Activated B cell treated with CpG ODN at 0.5 μM for 24 hours (primary cell): ENCODE measurements at regions not wholly inside any gene's neighbourhood (a gene's known extent, or its start where the extent isn't known, plus 50 kb on each side); places are given as distances from the start of the nearest gene placed in this dataset.

Experiments
- ATAC-seq: fragments of 200-7000 bp; cut with Tn5 transposase; one replicate; pipeline ENCODE4 v1.10.0; 2021; ENCODE audit warnings: low read depth, mild to moderate bottlenecking, moderate library complexity
- CTCF ChIA-PET: fragments of 350-600 bp; sonication (Branson Sonifier 250); formaldehyde crosslinking; loops from one replicate; lab custom pipeline; 2021; ENCODE audit warnings: antibody characterized with exemption; lab: Charles Lee
- POLR2A ChIA-PET: fragments of 350-600 bp; sonication (Branson Sonifier 250); formaldehyde crosslinking; loops from one replicate; lab custom pipeline; 2021; ENCODE audit warnings: antibody characterized with exemption; lab: Charles Lee
- DNase-seq: peaks from one replicate; pipeline ENCODE4 v3.0.0; 2022
- H3K27ac Mint-ChIP-seq: one replicate; pipeline ENCODE4 v1.8.0; 2020; ENCODE audit warnings: mixed read lengths
- H3K27me3 Mint-ChIP-seq: one replicate; pipeline ENCODE4 v1.8.0; 2021; ENCODE audit warnings: mixed read lengths
- H3K36me3 Mint-ChIP-seq: one replicate; pipeline ENCODE4 v1.8.0; 2021; ENCODE audit warnings: low read depth, mixed read lengths
- H3K4me1 Mint-ChIP-seq: one replicate; pipeline ENCODE4 v1.8.0; 2021; ENCODE audit warnings: mixed read lengths
- H3K4me3 Mint-ChIP-seq: one replicate; pipeline ENCODE4 v1.8.0; 2020; ENCODE audit warnings: mild to moderate bottlenecking, mixed read lengths
- H3K9me3 Mint-ChIP-seq: one replicate; pipeline ENCODE4 v1.8.0; 2020; ENCODE audit warnings: mixed read lengths
- intact Hi-C: fragments of 100-400 bp; cut with micrococcal nuclease; formaldehyde crosslinking; loops from one replicate; pipeline ENCODE4 v1.15.1; 2024
- TF ChIP-seq, protein P1 (sequence below): fragments of 200-600 bp; IDR thresholded peaks from one replicate; pipeline ENCODE4 v1.8.0; 2022; ENCODE audit warnings: antibody characterized with exemption, mild to moderate bottlenecking

DNA sequence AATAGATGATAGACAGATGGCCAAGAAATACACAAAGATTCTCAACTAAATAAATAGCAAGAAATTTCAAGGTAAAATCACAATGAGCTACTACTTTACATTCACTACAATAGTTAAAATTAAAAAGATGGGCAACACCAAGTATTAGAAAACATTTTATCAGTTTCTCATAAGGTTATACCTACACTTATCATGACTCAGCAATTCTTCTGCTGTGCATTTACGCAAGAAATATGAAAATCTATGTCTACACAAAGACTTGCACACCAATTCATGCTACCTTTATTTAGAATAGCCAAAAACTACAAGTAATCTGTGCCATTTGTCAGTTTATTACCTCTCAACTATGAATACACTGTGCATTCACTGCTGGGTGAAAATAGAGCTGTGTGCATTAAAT, 937.4 kb upstream of the NRXN1 start:
- ChIA-PET CTCF (no interaction called here), POLR2A (no interaction called here)
- no peak for ATAC-seq
- TF ChIP-seq, protein P1, sequence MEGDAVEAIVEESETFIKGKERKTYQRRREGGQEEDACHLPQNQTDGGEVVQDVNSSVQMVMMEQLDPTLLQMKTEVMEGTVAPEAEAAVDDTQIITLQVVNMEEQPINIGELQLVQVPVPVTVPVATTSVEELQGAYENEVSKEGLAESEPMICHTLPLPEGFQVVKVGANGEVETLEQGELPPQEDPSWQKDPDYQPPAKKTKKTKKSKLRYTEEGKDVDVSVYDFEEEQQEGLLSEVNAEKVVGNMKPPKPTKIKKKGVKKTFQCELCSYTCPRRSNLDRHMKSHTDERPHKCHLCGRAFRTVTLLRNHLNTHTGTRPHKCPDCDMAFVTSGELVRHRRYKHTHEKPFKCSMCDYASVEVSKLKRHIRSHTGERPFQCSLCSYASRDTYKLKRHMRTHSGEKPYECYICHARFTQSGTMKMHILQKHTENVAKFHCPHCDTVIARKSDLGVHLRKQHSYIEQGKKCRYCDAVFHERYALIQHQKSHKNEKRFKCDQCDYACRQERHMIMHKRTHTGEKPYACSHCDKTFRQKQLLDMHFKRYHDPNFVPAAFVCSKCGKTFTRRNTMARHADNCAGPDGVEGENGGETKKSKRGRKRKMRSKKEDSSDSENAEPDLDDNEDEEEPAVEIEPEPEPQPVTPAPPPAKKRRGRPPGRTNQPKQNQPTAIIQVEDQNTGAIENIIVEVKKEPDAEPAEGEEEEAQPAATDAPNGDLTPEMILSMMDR = no peak
- Mint-ChIP-seq H3K36me3 (no peaks in the 10 kb centered on the region), H3K4me3 (no peak overlapping the region), H3K9me3 (no peaks in the 10 kb centered on the region), H3K27ac (no peak overlapping the region), H3K27me3 (no peaks in the 10 kb centered on the region), H3K4me1 (no peaks in the 10 kb centered on the region)
- DNase-seq = no peak
- intact Hi-C loops = no loop called here

DNA sequence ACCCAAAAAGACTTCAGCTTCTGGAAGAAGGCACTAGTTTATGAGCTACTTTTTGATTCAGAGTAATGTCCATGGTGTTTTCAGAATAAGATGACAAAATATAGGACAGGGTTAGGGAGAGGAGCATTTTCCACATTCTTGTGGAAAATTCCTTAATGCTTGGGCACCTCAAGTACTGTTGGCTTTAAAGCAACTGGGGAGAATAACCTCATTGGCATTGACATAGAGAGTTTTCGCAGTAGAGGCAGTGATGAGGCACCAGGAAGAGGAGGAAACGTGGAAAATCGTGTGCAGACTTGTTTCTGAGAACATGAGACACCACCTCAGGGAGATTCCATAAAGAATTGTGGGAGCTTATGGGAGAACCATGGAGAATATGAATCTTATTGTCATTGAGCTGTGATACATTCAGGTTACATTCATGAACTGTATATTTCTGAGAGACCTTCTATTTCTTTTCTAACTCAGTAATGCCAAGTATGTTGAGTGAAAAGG, 929.0 kb upstream of the NRXN1 start:
- ChIA-PET CTCF (no interaction called here), POLR2A (no interaction called here)
- Mint-ChIP-seq H3K9me3 (no peaks in the 10 kb centered on the region), H3K27ac (no peak overlapping the region), H3K27me3 (no peaks in the 10 kb centered on the region), H3K4me3 (no peak overlapping the region), H3K4me1 (no peaks in the 10 kb centered on the region), H3K36me3 (no peaks in the 10 kb centered on the region)
- intact Hi-C loops = no loop called here
- TF ChIP-seq, protein P1 = no peak
- DNase-seq = no peak
- no peak for ATAC-seq

DNA sequence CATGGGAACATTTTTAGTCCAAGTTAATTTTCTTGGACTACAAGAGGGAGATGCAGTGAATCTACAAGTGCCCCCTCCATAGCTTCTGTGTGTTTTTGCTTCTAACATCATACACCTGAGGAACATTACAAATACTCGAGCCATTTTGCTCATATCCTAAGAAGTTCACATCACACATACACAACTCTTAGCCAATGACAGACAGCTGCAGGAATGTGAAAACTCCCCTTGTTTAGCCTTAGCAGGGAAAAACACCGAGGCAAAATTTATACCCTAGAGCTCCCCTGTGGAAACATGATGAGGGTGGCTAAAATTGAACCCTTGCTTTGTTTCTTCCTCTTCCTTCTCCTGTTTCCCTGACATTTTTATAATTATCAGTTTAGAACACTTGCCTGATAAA, 928.3 kb upstream of the NRXN1 start:
- ATAC-seq (no peak), DNase-seq (no peak)
- POLR2A ChIA-PET = no interaction called here
- CTCF ChIA-PET = no interaction called here
- Mint-ChIP-seq H3K27me3 (no peaks in the 10 kb centered on the region), H3K4me1 (no peaks in the 10 kb centered on the region), H3K36me3 (no peaks in the 10 kb centered on the region), H3K9me3 (no peaks in the 10 kb centered on the region), H3K27ac (no peak overlapping the region), H3K4me3 (no peak overlapping the region)
- intact Hi-C loops = no loop called here
- TF ChIP-seq, protein P1 = no peak

DNA sequence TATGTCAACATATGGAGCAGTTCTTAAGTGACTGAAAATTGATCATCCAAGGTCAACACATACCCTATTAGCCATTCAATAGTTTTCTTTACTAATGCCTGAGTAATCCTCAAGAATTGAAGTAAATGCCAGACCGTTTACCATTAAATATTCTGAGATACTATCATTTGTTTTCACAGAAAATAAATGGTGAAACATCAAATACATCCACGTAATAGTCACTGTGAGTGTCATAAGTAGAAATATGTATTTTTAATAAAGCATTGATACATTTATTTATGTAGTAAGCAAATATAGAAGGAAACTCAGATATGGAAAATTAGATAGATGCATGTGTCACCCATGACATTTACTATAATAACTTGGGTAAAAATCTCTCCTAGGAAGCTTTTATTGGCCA, 927.8 kb upstream of the NRXN1 start:
- DNase-seq (no peak), ATAC-seq (no peak)
- Mint-ChIP-seq H3K4me3 (no peak overlapping the region), H3K27me3 (no peaks in the 10 kb centered on the region), H3K9me3 (no peaks in the 10 kb centered on the region), H3K36me3 (no peaks in the 10 kb centered on the region), H3K27ac (no peak overlapping the region), H3K4me1 (no peaks in the 10 kb centered on the region)
- intact Hi-C loops = no loop called here
- ChIA-PET CTCF (no interaction called here), POLR2A (no interaction called here)
- TF ChIP-seq, protein P1 = no peak

DNA sequence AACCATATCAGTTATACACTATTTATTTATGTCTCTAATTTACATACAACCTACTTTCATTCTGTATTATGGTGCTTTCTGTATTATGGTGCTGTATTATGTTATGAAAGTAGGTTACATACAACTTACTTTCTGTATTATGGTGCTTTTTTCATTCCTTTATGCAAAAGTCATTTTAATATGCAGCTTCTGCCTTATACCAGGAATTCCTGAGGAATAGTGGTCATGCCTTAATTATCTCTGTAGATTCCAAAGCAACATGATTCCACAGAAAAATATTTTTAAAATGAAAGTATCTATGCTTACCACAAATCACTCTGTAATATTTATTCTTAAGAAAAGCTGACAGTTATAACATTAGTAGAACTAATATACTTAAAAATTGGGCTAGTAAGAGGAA, 922.0 kb upstream of the NRXN1 start:
- Mint-ChIP-seq H3K4me3 (no peak overlapping the region), H3K9me3 (peaks cover 11% of the 10 kb centered on the region), H3K4me1 (no peaks in the 10 kb centered on the region), H3K27me3 (no peaks in the 10 kb centered on the region), H3K27ac (no peak overlapping the region), H3K36me3 (no peaks in the 10 kb centered on the region)
- TF ChIP-seq, protein P1 = no peak
- ChIA-PET POLR2A (no interaction called here), CTCF (no interaction called here)
- DNase-seq = no peak
- intact Hi-C loops = no loop called here
- ATAC-seq = no peak
